Islet precursor cell (in vitro differentiated cells): ENCODE measurements at regions not wholly inside any gene's neighbourhood (a gene's known extent, or its start where the extent isn't known, plus 50 kb on each side); places are given as distances from the start of the nearest gene placed in this dataset.
A peak's percentile ranks its signal among the peaks of the same experiment; 100 is the strongest.
"Not testable (repeated sequence)": the region's sequence is repeated elsewhere in the genome, so short reads cannot be mapped to it uniquely, and the experiment has no call there.

Experiments used
- DNase-seq: peaks from one replicate; pipeline ENCODE4 v3.0.0-alpha.2; 2018

DNA sequence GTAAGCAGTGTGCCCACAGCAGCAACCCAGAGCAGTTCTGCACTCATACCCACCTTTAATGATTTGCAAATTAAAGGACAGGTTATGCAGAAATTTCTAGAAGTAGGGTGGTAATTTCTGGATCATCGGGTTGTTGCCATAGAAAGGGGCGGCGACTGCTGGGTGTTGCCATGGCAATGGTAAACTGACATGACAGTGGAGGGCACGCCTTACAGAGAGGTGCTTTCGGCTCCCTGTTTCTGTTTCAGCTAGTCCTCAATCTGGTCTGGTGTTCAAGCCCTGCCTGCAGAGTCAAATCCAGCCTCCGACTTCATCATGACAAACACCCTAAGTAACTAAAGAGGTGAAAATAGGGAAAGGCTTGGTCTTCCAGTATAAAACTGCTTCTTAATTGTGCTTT lies 667.7 kb downstream of the SOCS6 start:
- DNase-seq, result no peak

DNA sequence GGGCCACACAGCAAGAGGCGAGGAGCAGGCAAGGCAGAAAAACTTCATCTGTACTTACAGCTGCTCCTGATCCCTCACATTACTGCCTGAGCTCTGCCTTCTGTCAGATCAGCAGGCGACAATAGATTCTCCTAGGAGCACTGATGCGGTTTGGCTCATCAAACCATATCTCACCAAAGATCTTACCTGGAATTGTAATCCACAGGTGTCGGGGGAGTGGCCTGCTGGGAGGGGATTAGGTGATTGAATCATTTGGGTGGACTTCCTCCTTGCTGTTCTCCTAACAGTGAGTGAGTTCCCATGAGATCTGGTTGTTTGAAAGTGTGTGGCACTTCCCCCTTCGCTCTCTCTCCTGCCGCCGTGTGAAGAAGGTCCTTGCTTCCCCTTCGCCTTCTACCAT lies 647.3 kb downstream of the SOCS6 start:
- DNase-seq, result no peak

DNA sequence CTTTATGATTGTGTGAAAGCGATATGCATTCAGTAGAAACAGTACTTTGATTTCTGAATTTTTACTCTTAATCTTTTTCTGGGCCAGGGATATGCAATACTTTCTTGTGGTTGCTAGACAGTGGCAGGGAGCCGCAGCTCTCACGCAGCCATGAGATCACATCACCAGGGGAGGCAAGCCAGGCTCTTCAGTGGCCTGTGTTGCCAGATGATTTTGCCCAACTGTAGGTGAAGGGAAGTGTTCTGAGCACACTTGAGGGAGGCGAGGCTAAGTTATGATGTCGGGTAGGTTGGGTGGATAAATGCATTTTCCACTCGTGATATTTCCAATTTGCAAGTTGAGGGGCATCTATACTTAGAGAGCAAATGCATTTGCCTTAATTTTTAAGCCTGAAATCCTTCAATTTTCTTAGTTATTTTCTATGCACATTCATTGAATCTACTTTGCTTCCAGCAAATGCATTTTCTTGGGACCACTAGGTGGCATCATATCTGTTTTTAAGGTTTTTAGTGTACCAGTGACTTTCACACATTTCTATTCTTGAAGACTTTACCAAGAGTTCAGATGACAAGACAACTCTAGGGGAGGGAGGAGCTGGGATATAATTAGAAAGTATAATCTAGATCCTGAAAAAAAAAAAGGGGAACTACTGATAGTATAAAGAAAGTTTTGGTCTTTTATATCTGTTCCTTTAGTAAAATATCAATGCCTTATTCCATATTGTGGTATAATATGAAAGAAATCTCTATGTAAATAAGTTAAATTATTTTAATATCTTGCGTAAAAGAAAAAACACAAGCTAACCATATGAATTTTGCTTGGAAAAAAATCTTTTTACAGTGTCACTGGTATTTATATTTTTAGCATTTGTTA lies 643.3 kb downstream of the SOCS6 start:
- DNase-seq, result no peak

DNA sequence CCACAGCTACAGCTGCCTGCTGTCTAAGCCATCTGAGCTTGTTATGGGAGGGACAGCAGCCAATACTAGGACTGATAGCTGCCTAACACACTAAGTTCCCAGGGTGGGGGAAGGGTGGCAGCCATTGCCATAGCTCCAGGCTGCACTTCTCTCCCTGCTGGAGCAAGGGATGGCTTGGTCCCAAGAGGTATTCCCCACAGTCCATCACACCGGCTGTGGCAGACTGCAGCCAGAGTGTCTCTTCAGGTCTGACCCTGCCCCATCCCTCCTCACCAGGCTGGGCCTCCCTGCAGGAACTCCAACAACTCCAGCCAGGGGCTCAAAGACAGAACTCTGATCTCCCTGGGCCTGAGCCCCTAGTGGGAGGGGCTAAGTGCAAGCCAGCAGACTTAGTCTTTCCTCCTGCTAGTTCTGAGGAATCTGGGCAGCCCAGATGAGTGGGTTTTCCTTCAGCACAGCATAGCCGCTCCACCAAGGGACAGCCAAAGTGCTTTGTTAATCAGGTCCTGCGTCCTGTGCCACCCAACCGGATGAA lies 632.1 kb downstream of the SOCS6 start:
- no peak for DNase-seq

DNA sequence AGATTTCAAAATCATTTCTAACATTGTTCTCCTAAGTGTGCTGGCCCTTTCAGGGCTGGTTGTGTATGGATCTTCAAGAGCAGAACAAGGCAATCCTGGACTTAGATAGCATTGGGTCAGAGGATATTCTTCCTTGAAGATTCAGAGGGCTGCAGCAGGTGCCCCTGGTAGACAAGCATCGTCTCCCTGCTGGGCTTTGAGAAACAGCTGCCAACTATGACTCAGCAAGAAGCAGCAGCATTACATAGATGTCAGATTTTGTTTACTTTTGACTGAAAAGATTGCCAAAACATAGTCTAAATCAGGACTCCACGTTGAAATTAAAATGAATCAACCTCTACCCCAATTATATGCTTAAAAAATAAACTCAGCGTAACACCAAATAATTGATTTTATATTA lies 618.8 kb downstream of the SOCS6 start:
- DNase-seq, result no peak

DNA sequence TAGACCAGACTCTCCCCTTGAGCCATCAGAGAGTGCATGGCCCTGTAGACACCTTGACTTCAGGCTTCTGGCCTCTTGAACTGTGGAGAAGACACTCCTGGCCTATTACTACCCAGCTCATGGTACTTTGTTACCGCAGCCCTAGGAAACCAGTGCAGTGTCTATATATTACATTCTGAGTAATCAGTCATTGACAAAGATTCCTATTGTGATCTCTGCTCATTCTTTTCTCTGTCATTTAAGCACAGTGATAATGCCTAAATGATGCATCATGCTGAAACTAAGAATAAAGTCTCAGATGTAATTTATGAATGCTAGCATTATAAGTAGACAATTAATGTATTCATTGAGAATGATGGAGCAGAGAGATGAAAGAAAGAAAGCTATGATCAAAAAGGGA lies 603.5 kb downstream of the SOCS6 start:
- no peak for DNase-seq

DNA sequence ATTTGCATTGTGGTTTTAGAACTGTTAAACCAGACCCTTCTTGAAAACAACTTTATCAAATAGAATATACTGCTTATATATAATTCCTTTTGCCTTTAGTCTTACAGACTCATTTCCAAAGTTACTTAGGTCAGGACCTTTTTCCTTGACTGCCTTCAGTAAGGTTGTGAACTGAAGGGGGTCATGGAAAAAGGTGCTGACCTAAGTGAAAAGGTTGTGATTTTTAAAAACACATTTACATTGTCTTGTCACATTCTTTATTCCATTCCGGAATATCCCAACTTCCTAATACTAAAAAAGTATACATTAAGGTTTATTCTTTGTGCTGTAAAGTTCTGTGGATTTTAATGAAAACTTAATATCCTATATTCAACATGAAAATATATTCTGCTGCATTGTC lies 581.4 kb downstream of the SOCS6 start:
- no peak for DNase-seq

DNA sequence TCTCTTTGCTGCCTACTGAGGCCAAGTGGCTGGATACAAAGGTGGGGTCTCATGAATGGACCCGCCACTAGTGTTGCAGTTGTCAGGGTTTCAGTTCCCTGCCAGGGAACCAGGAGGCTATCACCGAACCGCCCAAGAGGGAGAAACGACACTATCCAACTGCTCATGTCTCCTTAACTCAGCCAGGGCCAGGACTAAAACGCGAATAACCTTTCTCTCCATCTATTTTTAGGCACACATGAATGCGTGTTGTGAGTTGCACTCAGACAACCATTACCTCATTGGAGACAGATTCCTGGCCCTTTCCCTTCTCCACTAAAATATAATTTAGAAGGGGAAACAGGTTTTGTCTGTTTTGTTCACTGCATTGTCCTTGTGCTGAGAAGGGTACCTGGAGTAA lies 559.5 kb downstream of the SOCS6 start:
- no peak for DNase-seq

DNA sequence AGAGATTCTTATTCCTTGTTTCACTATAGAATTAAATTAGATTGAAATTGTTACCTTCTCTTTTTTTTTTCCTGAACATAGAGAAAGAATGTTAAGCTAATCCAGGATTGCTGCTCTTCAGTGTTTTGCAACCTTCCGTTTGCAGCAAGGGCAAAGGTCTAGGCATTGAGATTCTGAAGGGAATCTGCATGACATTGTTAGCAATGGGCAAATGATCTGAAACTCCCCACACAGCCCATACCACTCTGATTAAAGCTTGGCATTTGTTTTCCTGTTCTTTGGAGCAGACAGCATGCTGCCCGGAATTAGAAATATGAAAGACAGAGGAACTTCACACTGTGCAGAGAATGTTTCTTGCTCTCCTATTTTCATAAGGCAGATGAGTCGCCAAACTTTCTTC lies 551.8 kb downstream of the SOCS6 start:
- no peak for DNase-seq

DNA sequence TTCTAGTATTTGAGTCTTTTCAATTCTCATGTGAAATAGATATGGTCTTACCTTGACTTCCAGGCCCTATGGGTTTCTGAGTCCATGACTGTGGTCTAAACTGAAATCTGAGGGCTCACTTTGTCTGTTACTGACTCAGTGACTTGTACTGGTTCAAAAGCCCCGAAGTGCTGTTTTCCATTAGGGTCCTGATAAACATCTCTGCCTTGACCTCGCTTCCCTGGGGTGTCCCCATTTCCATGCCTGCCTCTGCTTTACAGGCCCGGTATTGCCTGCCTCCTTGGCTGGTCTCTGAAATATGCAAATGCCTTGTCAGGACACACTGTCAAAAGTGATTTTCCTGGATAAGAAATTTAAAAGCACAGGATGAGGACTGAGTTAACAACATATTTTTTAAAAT lies 538.8 kb downstream of the SOCS6 start:
- DNase-seq, result peak; percentile 88

DNA sequence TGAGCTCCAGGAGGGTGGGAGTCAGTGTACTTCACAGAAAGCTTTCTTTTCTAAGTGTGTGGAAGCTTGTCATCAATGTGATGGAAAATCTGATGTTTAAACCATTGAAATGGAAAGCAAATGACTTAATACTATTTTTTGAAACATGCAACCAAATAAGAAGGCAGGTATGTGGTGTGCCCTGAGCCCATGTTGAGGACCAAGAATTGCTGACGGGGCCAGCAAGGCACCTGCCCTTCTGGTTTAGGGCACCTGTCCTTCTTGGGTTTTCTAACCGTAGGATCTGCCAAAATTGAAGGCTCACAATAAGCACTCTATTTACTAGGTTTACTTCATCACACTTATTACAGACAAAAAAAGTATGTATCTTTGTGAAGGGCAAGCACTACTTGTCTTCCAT lies 537.7 kb downstream of the SOCS6 start:
- no peak for DNase-seq

DNA sequence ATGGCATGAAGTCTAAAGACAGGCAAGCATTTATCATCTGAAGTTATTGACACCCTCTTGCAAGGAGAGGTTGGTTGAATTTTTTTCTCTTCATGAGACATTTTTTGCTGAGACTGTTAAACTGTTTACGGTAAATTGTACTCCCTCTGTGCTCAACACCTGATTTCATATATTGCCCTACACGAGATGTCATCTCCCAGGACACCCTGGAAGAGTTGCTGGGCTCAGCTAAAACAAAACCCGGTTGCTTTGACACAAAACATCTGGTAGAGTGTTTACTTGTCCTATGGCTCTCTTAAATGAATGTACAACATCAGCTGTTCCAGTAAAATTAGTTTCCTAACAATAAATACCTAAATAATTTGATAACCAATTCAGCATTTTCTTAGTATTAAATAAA lies 533.8 kb downstream of the SOCS6 start:
- DNase-seq, result no peak

DNA sequence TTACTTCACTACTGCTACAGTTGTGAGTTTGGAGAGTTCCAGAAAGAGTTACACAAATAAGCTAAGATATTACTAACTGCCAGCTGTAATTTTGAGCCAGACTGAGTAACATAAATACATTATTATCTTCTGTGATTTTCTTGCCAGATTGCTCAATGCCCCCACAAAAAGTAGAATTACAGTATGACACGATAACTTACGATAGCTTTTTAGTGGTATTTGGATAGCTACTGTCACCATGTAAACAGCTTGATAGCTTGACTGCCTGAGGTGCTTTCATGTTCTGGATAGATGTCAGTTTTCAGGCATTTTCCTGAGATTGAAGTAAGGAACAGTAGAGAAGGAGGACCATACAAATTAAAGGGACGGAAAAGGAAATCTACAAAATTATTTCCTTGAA lies 533.3 kb downstream of the SOCS6 start:
- no peak for DNase-seq

DNA sequence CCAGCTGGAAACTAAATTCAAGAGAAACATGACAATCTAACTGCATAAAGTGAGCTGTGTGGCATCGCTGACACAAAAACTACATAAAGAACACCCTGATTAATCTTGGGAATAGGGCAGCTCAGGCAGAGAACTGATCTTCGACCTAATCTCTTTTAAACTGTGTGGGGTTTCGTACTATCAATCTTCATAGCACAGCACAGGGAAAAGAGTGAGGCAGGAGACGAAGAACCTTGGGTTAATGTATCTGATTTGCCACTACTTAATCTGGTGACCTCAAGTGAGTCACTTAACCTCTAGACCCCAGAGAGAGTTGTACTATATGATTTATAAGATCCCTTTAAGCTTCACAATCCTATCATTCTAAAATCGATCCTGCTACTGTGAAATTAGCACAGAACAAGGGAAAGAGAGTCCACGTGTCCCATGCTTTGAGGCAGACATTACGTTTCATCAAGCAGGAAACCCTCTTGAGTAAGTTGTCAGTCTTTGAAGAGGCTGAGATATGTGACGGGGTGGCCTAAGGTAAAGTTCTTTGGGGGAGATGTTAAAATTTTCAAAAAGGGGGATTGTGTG lies 519.7 kb downstream of the SOCS6 start:
- no peak for DNase-seq

DNA sequence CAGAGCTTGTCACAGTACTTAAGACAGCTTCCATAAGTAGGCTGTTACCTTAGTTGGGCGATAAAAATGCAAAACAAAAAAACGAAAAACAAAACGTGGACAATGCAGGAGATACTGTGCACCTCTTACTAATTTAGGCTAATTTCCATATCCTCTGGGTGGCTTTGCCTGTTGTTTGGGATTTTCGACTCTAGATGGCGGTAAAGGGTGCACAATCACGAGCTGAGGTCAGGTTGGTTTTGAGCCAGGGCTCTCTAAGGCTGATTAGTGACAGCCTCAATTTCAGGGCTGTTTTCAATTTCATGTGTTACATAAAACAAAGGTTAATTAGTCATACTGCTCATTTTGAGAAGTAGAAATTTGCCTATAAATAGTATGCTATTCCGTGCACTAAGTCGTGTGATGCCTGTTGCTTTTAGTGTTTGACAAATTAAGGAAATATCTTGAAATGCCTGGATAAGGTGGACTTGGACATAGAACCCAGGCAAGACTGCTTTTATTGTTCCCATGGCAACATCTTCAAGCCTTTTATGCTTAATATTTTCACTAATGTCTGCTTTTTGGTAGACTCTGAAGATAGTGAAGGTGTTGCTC lies 493.1 kb downstream of the SOCS6 start:
- DNase-seq, result peak; percentile 79

DNA sequence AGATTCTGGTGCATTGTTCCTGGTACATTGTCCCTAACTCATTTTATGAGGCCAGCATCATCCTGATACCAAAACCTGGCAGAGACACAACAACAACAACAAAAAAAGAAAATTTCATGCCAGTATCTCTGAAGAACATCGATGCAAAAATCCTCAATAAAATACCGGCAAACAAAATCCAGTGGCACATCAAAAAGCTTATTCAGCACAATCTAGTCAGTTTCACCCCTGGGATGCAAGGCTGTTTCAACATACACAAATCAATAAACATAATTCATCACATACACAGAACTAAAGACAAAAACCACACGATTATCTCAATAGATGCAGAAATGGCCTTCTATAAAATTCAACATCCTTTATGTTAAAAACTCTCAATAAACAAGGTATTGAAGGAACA lies 477.4 kb downstream of the SOCS6 start:
- not testable (repeated sequence) for DNase-seq

DNA sequence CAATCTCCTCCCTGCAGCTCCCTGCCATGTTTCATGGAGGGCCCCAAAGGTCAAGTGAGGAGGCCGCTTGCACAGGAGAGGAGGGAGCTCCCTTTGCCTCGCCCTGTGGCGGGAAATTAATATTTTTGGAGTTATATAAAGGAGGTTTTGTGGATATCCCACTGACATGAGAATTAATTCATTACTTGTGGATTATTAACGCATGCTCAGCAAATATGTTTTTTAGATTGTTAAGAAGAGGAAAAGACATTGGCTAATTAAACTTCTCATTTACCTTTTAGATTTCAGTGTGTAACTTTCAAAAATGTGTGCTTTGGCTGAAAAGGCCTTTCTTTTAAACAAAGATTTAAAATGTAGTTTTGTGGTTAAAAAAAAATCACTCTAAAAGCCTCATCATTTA lies 474.0 kb downstream of the SOCS6 start:
- no peak for DNase-seq

DNA sequence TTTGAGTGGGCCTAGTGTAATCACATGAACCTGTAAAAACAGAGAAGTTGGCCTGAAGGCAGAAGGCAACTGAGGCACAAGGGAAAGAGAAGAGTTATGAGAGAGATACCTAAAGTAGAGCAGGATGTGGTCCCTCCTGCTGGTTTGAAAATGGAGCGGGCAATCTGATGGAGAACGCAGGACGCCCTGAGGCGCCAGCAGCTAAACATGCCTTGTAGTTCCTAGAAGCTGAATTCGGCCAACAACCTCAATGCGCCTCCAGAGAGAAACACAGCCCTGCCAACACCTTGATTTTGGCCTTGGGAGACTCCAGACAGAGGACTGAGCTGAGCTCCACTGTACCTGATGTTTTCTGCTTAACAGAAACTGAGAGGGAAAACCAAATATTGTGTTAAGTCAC lies 469.9 kb downstream of the SOCS6 start:
- DNase-seq, result no peak

DNA sequence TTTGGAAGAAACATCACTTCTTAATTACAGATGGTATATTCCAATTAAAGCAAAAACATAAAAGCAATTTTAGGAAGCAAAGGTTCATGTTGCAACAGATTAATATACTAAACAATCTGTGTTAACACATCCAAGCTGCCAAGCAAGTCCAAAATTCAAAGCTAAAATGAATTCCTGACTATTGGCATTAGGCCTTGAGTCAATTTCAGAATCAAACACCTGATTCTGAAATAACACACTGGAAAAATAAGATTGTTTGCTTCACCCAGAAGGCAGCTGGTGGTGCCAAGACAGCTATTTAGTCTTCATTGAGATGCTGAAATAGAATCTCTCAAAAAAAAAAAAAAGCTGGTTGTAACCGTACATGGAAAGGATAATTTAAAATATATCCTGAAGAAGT lies 465.6 kb downstream of the SOCS6 start:
- no peak for DNase-seq

DNA sequence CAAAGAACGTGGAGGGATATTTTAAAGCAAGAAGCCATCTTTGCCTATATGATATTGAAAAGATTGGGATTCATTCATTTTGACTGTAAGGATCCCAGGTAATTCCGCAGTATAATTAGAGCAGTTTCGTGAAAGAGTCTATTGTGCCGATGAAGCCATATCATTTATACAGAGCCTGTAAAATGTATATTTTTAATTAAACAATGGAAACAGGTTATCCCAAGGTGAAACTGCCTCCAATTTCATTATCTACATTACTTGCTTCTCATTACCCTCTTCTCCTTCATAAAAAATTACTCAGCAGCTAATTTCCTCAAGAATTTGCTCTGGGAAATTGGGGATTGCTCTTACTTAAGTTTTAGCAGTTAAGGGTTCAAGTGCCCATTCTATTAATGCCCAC lies 444.1 kb downstream of the SOCS6 start:
- no peak for DNase-seq

DNA sequence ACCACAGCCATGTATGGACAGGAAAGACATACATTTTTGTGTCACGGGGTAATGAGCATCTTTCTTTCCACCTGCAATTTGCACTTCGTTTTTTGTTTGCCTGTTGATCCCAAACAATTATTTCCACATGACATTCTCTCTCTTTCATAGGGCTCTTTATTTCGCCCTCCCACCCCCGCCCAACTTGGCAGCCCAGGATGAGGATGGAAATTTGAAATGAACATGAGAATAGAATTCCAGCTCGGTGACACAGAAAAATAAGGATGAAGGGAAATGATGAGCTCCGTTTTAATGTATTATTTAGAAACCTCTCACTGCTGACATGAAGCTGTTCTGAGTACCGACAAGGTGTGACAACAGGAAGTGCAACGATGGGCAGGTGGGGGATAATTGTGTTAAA lies 443.3 kb downstream of the SOCS6 start:
- no peak for DNase-seq

DNA sequence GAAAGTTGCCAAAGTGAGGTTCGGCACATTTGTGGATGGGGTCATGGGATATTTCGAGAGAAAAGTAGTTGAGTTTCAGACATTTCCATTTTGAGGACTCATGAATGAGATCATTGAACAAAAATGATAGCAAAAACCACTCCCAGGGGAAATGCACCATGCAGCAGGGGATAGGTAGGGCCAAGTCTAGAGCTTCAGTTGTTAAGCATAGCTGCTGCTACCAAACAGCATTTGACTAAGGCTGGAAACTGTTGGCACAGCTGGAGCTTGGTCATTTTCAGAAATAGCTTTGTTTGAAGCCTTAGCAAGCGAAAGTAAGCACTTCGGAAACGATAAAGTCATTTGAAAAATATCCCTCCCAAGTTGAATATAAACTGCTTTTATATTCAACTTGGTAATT lies 431.8 kb downstream of the SOCS6 start:
- no peak for DNase-seq

DNA sequence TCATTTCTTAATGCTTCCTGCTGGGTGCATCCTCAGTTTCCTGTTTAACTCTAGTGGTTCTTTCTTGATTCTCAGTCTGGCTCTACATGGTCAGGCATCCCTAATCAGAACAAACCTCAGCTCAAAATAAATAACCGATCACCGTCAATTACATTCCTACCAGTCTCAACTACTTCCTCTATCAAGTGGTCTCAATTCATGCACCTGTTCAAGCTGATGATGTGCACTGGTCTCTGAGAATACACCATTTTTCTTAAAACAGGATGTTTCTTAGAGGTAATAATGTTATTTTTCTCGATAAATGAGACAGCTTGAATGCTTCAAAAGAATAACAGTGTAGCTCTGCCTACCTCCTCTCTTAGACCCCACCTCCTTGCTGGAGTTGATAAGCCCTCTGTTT lies 420.9 kb downstream of the SOCS6 start:
- no peak for DNase-seq

DNA sequence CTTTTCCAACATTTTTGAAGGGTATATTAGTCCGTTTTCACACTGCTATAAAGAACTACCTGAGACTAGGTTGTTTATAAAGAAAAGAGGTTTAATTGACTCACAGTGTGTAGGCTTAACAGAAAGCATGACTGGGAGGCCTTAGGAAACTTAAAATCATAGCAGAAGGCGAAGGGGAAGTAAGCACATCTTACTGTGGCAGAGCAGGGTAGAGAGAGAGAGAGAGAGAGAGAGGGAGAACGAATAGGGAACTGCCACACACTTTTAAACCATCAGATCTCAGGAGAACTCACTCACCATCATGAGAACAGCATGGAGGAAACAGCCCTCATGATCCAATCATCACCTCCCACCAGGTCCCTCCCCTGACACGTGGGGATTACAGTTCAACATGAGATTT lies 420.3 kb downstream of the SOCS6 start:
- no peak for DNase-seq
